ENCODE measurements at regions not wholly inside any gene's neighbourhood (a gene's known extent, or its start where the extent isn't known, plus 50 kb on each side); places are given as distances from the start of the nearest gene placed in this dataset.

- TF ChIP-seq EZH2phosphoT487 (IDR thresholded peaks at IDR 0.05; ENCODE audit: low read length) (no peak), CTCF (IDR thresholded peaks at IDR 0.05; ENCODE audit: low read length) (no peak)
Measured at GRCh38 chr16:59048876-59049275, 314.8 kb upstream of the GOT2 start.
